Uterus (tissue), 3 donors: ENCODE measurements at regions not wholly inside any gene's neighbourhood (a gene's known extent, or its start where the extent isn't known, plus 50 kb on each side); places are given as distances from the start of the nearest gene placed in this dataset.

ENCODE experiments used
- DNase-seq, 2 donors: peaks; one replicate each; pipeline ENCODE4 v3.0.0-alpha.2; 2019 to 2020
- H3K27ac ChIP-seq, 2 donors: fragments of 200-600 bp; sonication (generic); 1 replicate in 1 of 2; 2 replicates in 1 of 2; pipeline ENCODE4 v1.5.1; 2016 to 2018
- H3K27me3 ChIP-seq, 2 donors: fragments of 200-600 bp; sonication (generic); one replicate each; pipeline ENCODE4 v1.5.1; 2018 to 2019; ENCODE audit warnings: control low read depth in 1 of 2
- H3K36me3 ChIP-seq, 2 donors: fragments of 200-600 bp; sonication (generic); one replicate each; pipeline ENCODE4 v1.5.1; 2019; ENCODE audit warnings: control low read depth in 1 of 2
- H3K4me1 ChIP-seq, 2 donors: fragments of 200-600 bp; sonication (generic); one replicate each; pipeline ENCODE4 v1.5.1; 2018 to 2019; ENCODE audit warnings: control low read depth in 1 of 2
- H3K4me3 ChIP-seq, 2 donors: fragments of 200-600 bp; sonication (generic); 1 replicate in 1 of 2; 2 replicates in 1 of 2; pipeline ENCODE4 v1.5.1; 2018 to 2019; ENCODE audit warnings: mild to moderate bottlenecking in 1 of 2
- H3K9me3 ChIP-seq, 2 donors: fragments of 200-600 bp; sonication (generic); one replicate each; pipeline ENCODE4 v1.5.1; 2019; ENCODE audit warnings: control low read depth in 1 of 2
- CTCF ChIP-seq, 4 experiments: fragments of 200-600 bp in 2 of 4; fragments of 450-650 bp in 2 of 4; sonication (generic) in 2 of 4; IDR thresholded peaks; one replicate each; pipeline ENCODE4 v1.5.1; 2016 to 2019; ENCODE audit warnings: antibody characterized with exemption in 4 of 4, mild to moderate bottlenecking in 2 of 4, moderate library complexity in 1 of 4
- POLR2A ChIP-seq, 2 donors: fragments of 450-650 bp; IDR thresholded peaks; one replicate each; pipeline ENCODE4 v1.6.1; 2016; ENCODE audit warnings: antibody characterized with exemption in 2 of 2, mild to moderate bottlenecking in 1 of 2, moderate library complexity in 1 of 2
- intact Hi-C: fragments of 100-400 bp; cut with DNase I; formaldehyde crosslinking; loops from one replicate; pipeline ENCODE4 v1.15.1; 2023; ENCODE audit warnings: low total_unique reads
- donor health status: DM: yes; HTN: yes; CAD: no.

DNA sequence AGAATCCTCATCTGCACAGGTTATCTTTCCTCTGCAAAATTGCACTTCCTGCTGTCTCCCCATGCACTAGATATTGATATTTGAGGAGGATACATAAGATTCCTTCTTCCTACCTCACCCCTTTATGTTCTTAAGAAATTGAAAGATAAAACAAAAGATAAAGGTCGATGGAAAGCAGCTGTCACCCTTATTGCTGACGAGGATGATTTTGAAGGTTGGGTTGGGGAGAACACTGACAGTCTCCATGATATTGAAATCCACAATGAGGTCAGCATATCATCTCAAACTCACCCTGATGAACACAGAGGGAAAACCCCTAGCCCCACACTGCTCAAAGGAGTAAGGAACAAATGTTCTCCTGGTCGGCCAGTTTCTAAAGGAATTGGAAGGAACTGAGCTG is 110.6 kb upstream of the FUT9 start:
- no peaks in the 10 kb centered on the region for H3K36me3 ChIP-seq
- no peak for DNase-seq
- no peaks in the 10 kb centered on the region for H3K4me1 ChIP-seq
- H3K27me3 ChIP-seq = no peaks in the 10 kb centered on the region
- no peak overlapping the region for H3K27ac ChIP-seq
- no peaks in the 10 kb centered on the region for H3K9me3 ChIP-seq
- TF ChIP-seq POLR2A (IDR thresholded peaks at IDR 0.05) (no peak), CTCF (IDR thresholded peaks at IDR 0.05) (no peak)
- H3K4me3 ChIP-seq = no peak overlapping the region
- intact Hi-C loops = no loop called here

GRCh38 chr6:95917034-95917433 is 98.7 kb upstream of the FUT9 start:
- H3K27me3 ChIP-seq = no peaks in the 10 kb centered on the region
- no peaks in the 10 kb centered on the region for H3K36me3 ChIP-seq
- no peaks in the 10 kb centered on the region for H3K4me1 ChIP-seq
- TF ChIP-seq CTCF (IDR thresholded peaks at IDR 0.05) (no peak), POLR2A (IDR thresholded peaks at IDR 0.05) (no peak)
- H3K27ac ChIP-seq = no peak overlapping the region
- H3K4me3 ChIP-seq = no peak overlapping the region
- no peak for DNase-seq
- no peaks in the 10 kb centered on the region for H3K9me3 ChIP-seq
- intact Hi-C loops = no loop called here

- DNase-seq = no peak
- no peaks in the 10 kb centered on the region for H3K27me3 ChIP-seq
- H3K4me3 ChIP-seq = no peak overlapping the region
- H3K9me3 ChIP-seq = no peaks in the 10 kb centered on the region
- H3K4me1 ChIP-seq = no peaks in the 10 kb centered on the region
- intact Hi-C loops = no loop called here
- H3K27ac ChIP-seq = no peak overlapping the region
- TF ChIP-seq POLR2A (IDR thresholded peaks at IDR 0.05) (no peak), CTCF (IDR thresholded peaks at IDR 0.05) (no peak)
- no peaks in the 10 kb centered on the region for H3K36me3 ChIP-seq
Observed at GRCh38 chr6:95923518-95923917, 92.3 kb upstream of the FUT9 start.

DNA sequence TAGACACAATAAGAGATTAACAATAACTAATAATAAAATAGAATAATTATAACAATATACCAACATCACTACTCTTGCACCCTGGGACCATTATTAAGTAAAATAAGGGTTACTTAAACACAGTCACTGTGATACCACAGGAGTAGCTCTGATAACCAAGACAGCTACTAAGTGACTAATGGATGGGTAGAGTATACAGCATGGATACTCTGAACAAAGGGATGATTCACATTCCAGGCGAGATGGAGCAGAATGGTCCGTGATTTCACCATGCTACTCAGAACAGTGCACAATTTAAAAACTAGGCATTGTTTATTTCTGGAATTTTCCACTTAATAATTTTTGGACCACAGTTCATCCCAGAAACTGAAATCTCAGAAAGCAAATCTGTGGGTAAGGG is 80.0 kb upstream of the FUT9 start:
- Histone ChIP-seq H3K4me1 (no peaks in the 10 kb centered on the region), H3K27me3 (no peaks in the 10 kb centered on the region), H3K27ac (no peak overlapping the region), H3K9me3 (no peaks in the 10 kb centered on the region), H3K4me3 (no peak overlapping the region), H3K36me3 (no peaks in the 10 kb centered on the region)
- intact Hi-C loops = no loop called here
- no peak for DNase-seq
- TF ChIP-seq CTCF (IDR thresholded peaks at IDR 0.05) (no peak), POLR2A (IDR thresholded peaks at IDR 0.05) (no peak)

DNA sequence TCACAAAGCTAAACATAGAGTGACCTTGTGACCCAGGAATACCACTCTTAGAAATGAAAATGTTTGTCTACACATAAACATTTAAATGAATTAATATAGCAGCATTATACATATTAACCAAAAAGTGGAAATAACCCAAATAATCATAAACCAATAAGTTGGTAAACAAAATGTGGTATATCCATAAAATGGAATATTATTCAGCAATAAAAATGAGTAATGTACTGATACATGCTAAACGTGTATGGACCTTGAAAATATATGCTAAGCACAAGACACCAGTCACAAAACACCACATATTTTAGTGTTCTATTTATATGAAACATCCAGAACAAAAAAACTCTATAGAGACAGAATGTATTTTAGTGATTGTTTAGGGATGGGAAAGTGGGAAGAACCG is 68.9 kb upstream of the FUT9 start:
- H3K36me3 ChIP-seq = no peaks in the 10 kb centered on the region
- TF ChIP-seq CTCF (IDR thresholded peaks at IDR 0.05) (no peak), POLR2A (IDR thresholded peaks at IDR 0.05) (no peak)
- no peak for DNase-seq
- H3K27me3 ChIP-seq = no peaks in the 10 kb centered on the region
- H3K27ac ChIP-seq = no peak overlapping the region
- no peak overlapping the region for H3K4me3 ChIP-seq
- H3K4me1 ChIP-seq = no peaks in the 10 kb centered on the region
- no peaks in the 10 kb centered on the region for H3K9me3 ChIP-seq
- intact Hi-C loops = no loop called here
